Coronary artery (tissue), 2 donors: ENCODE measurements at regions not wholly inside any gene's neighbourhood (a gene's known extent, or its start where the extent isn't known, plus 50 kb on each side); places are given as distances from the start of the nearest gene placed in this dataset.
"Not testable (repeated sequence)": the region's sequence is repeated elsewhere in the genome, so short reads cannot be mapped to it uniquely, and the experiment has no call there.

Experiments
- DNase-seq: peaks from one replicate; pipeline ENCODE4 v3.0.0-alpha.2; 2017; ENCODE audit warnings: low spot score
- H3K27ac ChIP-seq, 2 donors: fragments of 200-600 bp; sonication (generic); one replicate each; pipeline ENCODE4 v1.5.1; 2016 to 2019
- H3K4me3 ChIP-seq: fragments of 200-600 bp; sonication (generic); 2 replicates; pipeline ENCODE4 v1.5.1; 2016; ENCODE audit warnings: mild to moderate bottlenecking, moderate library complexity
- TF ChIP-seq, protein P1 (sequence below): fragments of 200-600 bp; sonication (generic); IDR thresholded peaks from one replicate; pipeline ENCODE4 v1.5.1; 2019; ENCODE audit warnings: antibody characterized with exemption

DNA sequence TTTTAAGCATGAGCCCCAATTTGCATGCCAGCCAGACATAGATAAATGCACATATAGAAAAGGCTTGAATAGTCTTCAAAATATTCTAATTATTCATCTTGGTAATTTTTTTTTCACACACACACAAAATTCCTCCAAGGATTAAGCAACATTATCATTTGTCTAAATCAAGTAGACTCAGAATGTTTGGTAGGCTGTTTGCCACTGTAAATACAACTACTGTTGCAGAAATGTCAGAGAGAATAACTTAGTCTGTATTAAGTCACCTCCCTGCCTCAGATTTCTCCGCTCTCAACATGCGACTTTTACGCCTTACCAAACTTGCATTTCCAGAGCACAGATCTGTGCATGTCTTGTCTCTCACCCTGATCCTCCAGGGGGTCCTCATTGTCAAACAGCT lies 265.6 kb upstream of the C9orf72 start:
- TF ChIP-seq, protein P1, sequence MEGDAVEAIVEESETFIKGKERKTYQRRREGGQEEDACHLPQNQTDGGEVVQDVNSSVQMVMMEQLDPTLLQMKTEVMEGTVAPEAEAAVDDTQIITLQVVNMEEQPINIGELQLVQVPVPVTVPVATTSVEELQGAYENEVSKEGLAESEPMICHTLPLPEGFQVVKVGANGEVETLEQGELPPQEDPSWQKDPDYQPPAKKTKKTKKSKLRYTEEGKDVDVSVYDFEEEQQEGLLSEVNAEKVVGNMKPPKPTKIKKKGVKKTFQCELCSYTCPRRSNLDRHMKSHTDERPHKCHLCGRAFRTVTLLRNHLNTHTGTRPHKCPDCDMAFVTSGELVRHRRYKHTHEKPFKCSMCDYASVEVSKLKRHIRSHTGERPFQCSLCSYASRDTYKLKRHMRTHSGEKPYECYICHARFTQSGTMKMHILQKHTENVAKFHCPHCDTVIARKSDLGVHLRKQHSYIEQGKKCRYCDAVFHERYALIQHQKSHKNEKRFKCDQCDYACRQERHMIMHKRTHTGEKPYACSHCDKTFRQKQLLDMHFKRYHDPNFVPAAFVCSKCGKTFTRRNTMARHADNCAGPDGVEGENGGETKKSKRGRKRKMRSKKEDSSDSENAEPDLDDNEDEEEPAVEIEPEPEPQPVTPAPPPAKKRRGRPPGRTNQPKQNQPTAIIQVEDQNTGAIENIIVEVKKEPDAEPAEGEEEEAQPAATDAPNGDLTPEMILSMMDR, result no peak
- DNase-seq, result no peak
- Histone ChIP-seq H3K4me3 (no peak overlapping the region), H3K27ac (no peak overlapping the region)

DNA sequence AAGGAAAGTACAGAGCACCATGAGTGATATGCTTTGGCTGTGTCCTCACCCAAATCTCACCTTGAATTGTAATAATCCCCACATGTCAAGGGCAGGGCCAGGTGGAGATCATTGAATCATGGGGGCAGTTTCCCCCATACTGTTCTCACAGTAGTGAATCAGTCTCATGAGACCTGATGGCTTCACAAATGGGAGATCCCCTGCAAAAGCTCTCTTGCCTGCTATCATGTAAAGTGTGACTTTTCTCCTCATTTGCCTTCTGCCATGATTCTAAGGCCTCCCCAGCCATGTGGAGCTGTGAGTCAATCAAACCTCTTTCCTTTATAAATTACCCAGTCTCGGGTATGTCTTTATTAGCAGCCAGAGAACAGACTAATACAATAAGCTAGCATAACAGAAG lies 266.5 kb upstream of the C9orf72 start:
- not testable (repeated sequence) for DNase-seq, H3K4me3 ChIP-seq

DNA sequence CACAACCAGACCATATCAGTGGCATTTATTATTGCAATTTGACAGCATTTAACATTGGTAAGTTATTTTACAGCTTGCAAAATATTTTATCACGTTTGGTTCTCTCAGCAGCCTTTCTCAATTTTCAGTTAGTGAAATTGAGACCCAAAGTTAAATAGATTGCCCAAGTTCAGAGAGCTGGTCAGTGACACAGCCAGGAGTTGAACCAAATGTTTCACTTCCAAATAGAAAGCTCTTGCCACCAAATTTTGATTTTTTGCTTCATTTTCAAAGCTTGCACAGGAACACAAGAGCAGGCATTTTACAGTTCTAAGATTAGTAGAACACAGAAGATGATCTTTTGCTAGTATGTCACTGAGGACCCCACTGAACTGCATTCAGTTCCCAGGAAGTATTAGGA lies 271.5 kb upstream of the C9orf72 start:
- TF ChIP-seq, protein P1, result no peak
- Histone ChIP-seq H3K27ac (no peak overlapping the region), H3K4me3 (no peak overlapping the region)
- DNase-seq, result no peak

More for the DNA sequence above, 266.5 kb upstream of the C9orf72 start:
- H3K27ac ChIP-seq, result not testable (repeated sequence)

DNA sequence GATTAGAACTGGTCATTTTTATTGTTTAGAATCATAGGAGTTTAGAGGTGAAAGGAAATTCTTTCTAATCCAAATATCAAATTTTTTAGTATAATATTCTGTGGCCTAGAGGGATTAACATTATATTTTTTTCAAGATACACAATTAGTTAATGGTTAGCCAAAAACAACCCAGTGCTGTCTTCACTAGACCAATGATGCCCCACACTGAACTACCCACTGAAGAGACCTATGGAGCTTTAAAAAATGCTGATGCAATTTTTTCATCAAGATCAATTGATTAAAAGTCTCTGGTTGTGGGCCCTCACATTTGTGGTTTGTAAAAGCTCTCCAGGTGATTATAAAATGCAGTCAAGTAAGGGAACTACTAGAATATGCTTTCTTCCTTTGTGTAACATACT lies 274.1 kb upstream of the C9orf72 start:
- Histone ChIP-seq H3K4me3 (no peak overlapping the region), H3K27ac (no peak overlapping the region)
- DNase-seq, result no peak
- TF ChIP-seq, protein P1, result no peak

DNA sequence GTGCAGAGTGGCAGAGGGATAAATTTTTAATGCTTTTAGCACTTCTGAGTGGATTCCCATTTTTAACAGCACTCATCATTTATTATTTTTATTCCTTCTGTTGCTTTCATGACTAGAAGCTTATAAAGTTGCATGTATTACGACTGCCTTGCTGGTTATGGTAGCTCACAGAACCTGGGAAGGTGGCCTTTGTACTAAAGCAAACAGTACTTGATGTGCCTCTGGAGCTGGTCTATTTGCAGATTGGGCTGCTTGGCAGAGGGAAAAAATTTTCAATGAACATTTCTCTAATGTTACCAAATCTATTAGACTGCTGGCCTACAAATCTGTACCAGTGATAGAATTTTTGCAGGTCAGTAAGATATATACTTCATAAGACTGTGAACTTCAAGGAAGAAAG lies 274.5 kb upstream of the C9orf72 start:
- no peak for DNase-seq
- H3K4me3 ChIP-seq, result no peak overlapping the region
- TF ChIP-seq, protein P1, result no peak
- no peak overlapping the region for H3K27ac ChIP-seq

DNA sequence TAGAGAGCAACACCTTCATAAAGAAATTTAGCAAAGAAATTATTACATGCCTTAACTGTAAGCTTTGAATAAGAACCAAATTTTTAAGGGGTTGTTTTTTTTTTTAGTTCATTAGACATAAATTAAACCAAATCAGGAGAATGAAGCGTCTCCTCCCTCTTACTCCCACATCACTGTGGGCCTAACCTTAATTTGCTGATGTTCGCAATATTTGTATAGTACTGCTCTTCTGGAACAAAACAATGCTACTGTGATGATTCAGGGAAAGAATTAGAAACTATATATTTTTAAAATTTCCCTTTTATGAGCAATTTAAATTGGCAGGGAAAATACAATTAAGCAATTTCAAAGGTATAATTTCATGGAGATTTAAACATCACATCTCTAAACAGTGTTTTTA lies 275.0 kb upstream of the C9orf72 start:
- DNase-seq, result no peak
- Histone ChIP-seq H3K27ac (no peak overlapping the region), H3K4me3 (no peak overlapping the region)
- TF ChIP-seq, protein P1, result no peak

DNA sequence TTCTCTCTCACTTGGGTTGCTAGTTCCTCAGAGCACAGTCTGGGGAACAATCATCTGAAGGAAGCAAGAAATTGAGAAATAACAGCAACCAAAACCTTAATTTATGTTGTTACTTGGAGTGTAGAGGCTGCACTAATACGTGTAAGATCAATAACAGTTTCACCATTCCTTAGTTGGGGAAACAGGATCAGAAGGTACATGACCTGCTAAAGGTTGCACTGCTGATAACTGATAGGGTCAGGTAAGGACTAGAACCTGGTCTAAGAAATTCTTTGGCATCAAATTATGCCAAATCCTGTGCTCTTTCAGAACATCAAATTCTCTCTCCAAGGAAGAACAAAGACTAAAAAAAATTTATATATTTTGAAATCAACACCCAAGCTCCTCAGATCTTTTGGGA lies 278.6 kb upstream of the C9orf72 start:
- DNase-seq, result no peak
- H3K4me3 ChIP-seq, result no peak overlapping the region
- TF ChIP-seq, protein P1, result no peak
- no peak overlapping the region for H3K27ac ChIP-seq

DNA sequence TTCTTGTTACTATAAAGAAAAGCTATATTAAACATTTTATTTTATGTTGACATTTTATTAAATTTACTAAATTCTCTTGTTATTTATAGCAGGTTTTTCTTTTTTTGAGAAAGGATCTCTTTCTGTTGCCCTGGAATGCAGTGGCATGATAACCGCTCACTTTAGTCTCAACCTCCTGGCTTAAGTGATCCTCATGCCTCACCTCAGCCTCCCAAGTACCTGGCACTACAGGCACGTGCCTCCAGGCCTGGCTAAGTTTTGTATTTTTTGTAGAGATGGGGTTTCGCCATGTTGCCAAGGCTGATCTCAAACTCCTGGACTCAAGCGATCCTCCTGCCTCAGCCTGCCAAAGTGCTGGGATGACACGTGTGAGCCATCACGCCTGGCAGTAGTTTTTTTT lies 280.2 kb upstream of the C9orf72 start:
- TF ChIP-seq, protein P1, result no peak
- no peak for DNase-seq
- Histone ChIP-seq H3K27ac (no peak overlapping the region), H3K4me3 (no peak overlapping the region)
